Natural killer cell treated with Interleukin-12 subunit alpha and Interleukin-12 subunit beta and Interleukin-15 and Interleukin-18, amount 100 ng/mL, for 72 hours (primary cell): ENCODE measurements at regions not wholly inside any gene's neighbourhood (a gene's known extent, or its start where the extent isn't known, plus 50 kb on each side); places are given as distances from the start of the nearest gene placed in this dataset.

Source experiments
- ATAC-seq, 2 donors: fragments of 150-1000 bp; cut with Tn5 transposase in 1 of 2; sonication (Bioruptor Pico), chemical (Tn5 transposase) in 1 of 2; 2 replicates each; pipeline ENCODE4 v1.10.0; 2021
- DNase-seq: peaks from one replicate; pipeline ENCODE4 v3.0.0; 2022; ENCODE audit warnings: low spot score
- H3K27ac Mint-ChIP-seq, 2 donors: 1 replicate in 1 of 2; 2 replicates in 1 of 2; pipeline ENCODE4 v1.8.0; 2022; ENCODE audit warnings: mixed read lengths in 2 of 2, mild to moderate bottlenecking in 1 of 2, moderate library complexity in 1 of 2
- H3K27me3 Mint-ChIP-seq, 2 donors: 1 replicate in 1 of 2; 2 replicates in 1 of 2; pipeline ENCODE4 v1.8.0; 2022; ENCODE audit warnings: mixed read lengths in 2 of 2
- H3K36me3 Mint-ChIP-seq: one replicate; pipeline ENCODE4 v1.8.0; 2022; ENCODE audit warnings: mixed read lengths
- H3K4me1 Mint-ChIP-seq, 2 donors: 1 replicate in 1 of 2; 2 replicates in 1 of 2; pipeline ENCODE4 v1.8.0; 2022; ENCODE audit warnings: low read depth in 2 of 2, mixed read lengths in 2 of 2, mild to moderate bottlenecking in 1 of 2
- H3K4me3 Mint-ChIP-seq: one replicate; pipeline ENCODE4 v1.8.0; 2022; ENCODE audit warnings: mixed read lengths
- H3K9me3 Mint-ChIP-seq: 2 replicates; pipeline ENCODE4 v1.8.0; 2022; ENCODE audit warnings: mixed read lengths

DNA sequence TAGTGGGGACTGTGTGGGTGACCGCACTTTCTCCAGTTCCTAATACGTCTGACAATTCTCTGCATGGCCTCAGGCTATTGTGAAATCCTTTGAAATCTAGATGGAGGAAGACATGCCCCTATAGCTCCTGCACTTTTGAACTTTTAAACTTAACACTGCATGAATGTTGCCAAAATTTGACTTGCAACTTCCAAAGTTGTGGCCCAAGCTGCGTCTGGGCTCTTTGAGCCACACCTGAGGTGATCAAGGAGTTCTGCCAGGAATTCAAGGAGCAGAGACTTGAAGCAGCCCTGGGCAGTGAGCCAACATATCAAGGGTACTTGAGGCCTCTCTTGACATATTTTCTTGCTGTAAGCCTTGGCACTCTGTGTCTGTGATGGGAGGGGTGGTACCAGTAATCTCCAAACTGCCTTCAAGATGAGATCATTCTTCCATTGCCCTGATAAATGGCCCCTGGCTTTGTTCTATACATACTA lies 1336.1 kb upstream of the CDH9 start:
- Mint-ChIP-seq H3K9me3 (peaks cover 6% of the 10 kb centered on the region), H3K36me3 (peaks cover 8% of the 10 kb centered on the region), H3K4me1 (no peaks in the 10 kb centered on the region), H3K27me3 (no peaks in the 10 kb centered on the region), H3K4me3 (no peak overlapping the region), H3K27ac (no peak overlapping the region)
- no peak for DNase-seq
- ATAC-seq = no peak

DNA sequence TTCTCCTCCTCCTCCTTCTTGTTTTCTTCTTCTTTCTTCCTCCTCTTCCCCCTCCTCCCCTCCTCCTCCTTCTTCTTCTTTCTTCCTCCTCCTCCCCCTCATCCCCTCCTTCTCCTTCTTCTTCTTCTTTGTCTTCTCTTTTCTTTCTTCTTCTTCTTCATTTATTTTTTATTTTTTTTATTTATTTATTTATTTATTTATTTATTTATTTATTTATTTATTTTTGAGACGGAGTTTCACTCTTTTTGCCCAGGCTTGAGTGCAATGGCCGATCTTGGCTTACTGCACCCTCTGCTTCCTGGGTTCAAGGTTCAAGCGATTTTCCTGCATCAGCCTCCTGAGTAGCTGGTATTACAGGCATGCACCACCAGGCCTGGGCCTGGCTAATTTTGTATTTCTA lies 1332.5 kb upstream of the CDH9 start:
- ATAC-seq (no peak), DNase-seq (no peak)
- Mint-ChIP-seq H3K4me3 (no peak overlapping the region), H3K27me3 (no peaks in the 10 kb centered on the region), H3K4me1 (no peaks in the 10 kb centered on the region), H3K36me3 (peaks cover 10% of the 10 kb centered on the region), H3K27ac (no peak overlapping the region), H3K9me3 (peaks cover 13% of the 10 kb centered on the region)

DNA sequence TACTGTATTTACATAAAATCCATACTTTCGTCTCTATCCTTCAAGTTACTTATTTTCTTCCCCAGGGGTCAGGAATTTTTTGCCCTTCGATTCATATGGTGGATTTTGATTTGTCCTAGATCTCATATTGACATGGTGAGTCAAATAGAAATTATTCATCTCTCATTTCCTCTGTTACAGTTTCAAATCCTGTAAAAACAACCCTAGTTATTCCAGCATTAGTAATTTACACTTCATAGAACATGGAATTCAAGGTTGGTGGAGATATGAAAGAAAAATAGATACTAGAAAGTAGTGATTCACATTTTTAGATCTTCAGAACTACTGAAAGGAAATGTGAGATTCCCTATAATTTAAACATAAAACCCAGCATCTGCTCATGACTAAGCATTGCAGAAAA lies 1331.0 kb upstream of the CDH9 start:
- Mint-ChIP-seq H3K4me3 (no peak overlapping the region), H3K9me3 (peaks cover 19% of the 10 kb centered on the region), H3K36me3 (peaks cover 6% of the 10 kb centered on the region), H3K27me3 (no peaks in the 10 kb centered on the region), H3K4me1 (no peaks in the 10 kb centered on the region), H3K27ac (no peak overlapping the region)
- no peak for ATAC-seq
- no peak for DNase-seq

DNA sequence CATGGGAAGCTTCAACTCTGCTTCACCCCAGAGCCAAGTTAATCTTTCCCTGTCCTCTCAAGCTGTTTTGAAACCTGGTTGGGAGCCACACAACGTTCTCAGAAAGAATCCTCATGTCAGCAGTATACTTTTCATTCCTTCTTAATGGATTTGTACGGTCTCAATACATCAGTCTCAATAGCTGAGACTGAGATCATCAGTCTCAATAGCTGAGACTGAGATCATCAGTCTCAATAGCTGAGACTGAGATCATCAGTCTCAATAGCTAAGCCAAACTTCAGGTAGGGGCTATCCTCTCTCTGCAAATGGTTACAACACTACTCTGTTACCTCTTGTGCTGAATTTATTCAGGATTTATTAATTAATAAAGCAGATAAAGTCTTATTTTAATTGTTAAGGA lies 1317.4 kb upstream of the CDH9 start:
- Mint-ChIP-seq H3K27me3 (no peaks in the 10 kb centered on the region), H3K36me3 (peaks cover 11% of the 10 kb centered on the region), H3K4me1 (no peaks in the 10 kb centered on the region), H3K27ac (no peak overlapping the region), H3K9me3 (peaks cover 11% of the 10 kb centered on the region), H3K4me3 (no peak overlapping the region)
- no peak for DNase-seq
- ATAC-seq = no peak

DNA sequence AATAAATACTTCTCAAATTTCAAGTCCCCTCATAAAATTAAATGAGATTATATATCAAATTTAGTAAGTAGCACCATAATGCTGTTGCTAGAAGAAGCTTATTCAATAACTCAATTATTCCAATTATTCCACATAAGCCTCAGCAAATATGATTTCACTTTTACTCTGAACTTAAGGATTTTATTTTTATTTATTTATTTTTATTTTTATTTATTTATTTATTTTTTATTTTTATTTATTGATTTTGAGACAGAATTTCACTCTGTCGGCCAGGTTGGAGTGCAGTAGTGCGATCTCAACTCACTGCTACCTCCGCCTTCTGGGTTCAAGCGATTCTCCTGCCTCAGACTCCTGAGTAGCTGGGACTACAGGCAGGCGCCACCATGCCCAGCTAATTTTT lies 1308.3 kb upstream of the CDH9 start:
- DNase-seq (no peak), ATAC-seq (no peak)
- no peak overlapping the region for H3K4me3 Mint-ChIP-seq
- H3K9me3 Mint-ChIP-seq = peaks cover 14% of the 10 kb centered on the region
- peaks cover 17% of the 10 kb centered on the region for H3K36me3 Mint-ChIP-seq
- no peaks in the 10 kb centered on the region for H3K27me3 Mint-ChIP-seq
- no peak overlapping the region for H3K27ac Mint-ChIP-seq
- H3K4me1 Mint-ChIP-seq = no peaks in the 10 kb centered on the region

DNA sequence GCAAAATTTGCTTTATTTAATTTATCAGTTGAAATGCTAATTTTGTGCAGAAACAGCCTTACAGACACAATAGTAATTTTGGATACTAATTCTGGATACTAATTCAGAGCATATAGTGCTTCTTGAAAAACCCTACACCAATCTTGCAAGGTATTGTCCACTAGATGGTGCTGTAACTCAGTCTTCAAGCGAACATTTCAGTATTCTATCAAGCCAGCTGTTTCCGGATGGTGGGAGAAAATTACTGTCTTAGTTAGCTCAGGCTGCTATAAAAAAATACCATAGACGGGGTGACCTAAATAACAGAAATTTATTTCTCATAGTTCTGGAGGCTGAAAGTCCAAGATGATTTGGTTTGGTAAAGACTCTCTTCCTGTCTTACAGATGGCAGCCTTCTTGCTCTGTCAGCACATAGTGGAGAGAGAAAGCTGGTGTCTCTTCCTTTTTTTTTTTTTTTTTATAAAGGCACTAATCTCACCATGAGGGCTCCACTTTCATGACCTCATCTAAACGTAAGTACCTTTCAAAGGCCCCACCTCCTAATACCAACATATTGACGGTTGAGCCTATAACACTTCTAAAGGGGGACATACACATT lies 1306.5 kb upstream of the CDH9 start:
- no peak overlapping the region for H3K4me3 Mint-ChIP-seq
- no peak for ATAC-seq
- H3K9me3 Mint-ChIP-seq = peaks cover 14% of the 10 kb centered on the region
- H3K27me3 Mint-ChIP-seq = no peaks in the 10 kb centered on the region
- H3K4me1 Mint-ChIP-seq = no peaks in the 10 kb centered on the region
- no peak overlapping the region for H3K27ac Mint-ChIP-seq
- peaks cover 10% of the 10 kb centered on the region for H3K36me3 Mint-ChIP-seq
- no peak for DNase-seq

DNA sequence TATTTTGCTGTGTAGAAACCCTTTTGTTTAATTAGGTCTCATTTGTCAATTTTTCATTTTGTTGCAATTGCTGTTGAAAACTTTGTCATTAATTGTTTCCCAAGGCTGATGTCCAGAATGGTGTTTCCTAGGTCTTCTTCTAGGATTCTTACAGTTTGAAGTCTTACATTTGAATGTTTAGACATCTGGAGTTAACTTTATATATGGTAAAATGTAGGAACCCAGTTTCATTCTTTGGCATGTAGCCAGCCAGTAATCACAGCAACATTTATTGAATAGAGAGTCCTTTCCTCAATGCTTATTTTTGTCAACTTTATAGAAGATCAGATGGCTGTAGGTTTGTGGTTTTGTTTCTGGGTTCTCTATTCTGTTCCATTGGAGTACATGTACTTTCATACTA lies 1290.8 kb upstream of the CDH9 start:
- peaks cover 10% of the 10 kb centered on the region for H3K9me3 Mint-ChIP-seq
- H3K4me3 Mint-ChIP-seq = no peak overlapping the region
- no peaks in the 10 kb centered on the region for H3K4me1 Mint-ChIP-seq
- H3K27me3 Mint-ChIP-seq = no peaks in the 10 kb centered on the region
- no peak for ATAC-seq
- H3K36me3 Mint-ChIP-seq = peaks cover 19% of the 10 kb centered on the region
- H3K27ac Mint-ChIP-seq = no peak overlapping the region
- DNase-seq = no peak

DNA sequence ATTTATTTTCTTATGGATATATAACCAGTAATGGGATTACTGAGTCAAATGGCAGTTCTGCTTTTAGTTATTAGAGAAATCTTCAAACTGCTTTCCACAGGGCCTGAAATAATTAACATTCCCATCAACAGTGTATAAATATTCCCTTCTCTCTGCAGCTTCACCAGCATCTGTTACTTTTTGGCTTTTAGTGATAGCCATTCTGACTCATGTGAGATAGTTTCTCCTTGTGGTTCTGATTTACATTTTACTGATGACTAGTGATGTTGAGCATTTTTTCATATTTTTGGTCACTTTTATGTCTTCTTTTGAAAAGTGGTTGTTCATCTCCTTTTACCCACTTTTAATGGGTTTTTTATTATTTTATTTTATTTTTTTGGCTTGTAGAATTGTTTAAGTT lies 1290.3 kb upstream of the CDH9 start:
- Mint-ChIP-seq H3K27ac (no peak overlapping the region), H3K27me3 (no peaks in the 10 kb centered on the region), H3K4me1 (no peaks in the 10 kb centered on the region), H3K4me3 (no peak overlapping the region), H3K9me3 (peaks cover 11% of the 10 kb centered on the region), H3K36me3 (peaks cover 19% of the 10 kb centered on the region)
- no peak for DNase-seq
- no peak for ATAC-seq

DNA sequence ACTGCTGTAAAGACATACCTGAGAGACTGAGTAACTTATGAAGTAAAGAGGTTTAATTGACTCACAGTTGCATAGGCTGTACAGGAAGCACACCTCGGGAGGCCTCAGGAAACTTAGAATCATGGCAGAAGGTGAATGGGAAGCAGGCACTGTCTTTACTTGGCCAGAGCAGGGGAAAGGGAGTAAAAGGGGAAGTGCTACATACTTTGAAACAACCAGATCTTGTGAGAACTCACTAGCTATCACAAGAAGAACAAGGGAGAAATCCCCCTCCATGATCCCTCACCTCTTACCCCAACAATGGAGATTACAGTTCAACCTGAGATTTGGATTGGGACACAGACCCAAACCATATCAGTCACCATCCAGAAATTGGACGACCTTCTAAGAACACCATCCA lies 1285.8 kb upstream of the CDH9 start:
- peaks cover 3% of the 10 kb centered on the region for H3K36me3 Mint-ChIP-seq
- no peaks in the 10 kb centered on the region for H3K27me3 Mint-ChIP-seq
- no peaks in the 10 kb centered on the region for H3K4me1 Mint-ChIP-seq
- no peak overlapping the region for H3K27ac Mint-ChIP-seq
- DNase-seq (no peak), ATAC-seq (no peak)
- no peak overlapping the region for H3K4me3 Mint-ChIP-seq
- H3K9me3 Mint-ChIP-seq = peaks cover 3% of the 10 kb centered on the region

DNA sequence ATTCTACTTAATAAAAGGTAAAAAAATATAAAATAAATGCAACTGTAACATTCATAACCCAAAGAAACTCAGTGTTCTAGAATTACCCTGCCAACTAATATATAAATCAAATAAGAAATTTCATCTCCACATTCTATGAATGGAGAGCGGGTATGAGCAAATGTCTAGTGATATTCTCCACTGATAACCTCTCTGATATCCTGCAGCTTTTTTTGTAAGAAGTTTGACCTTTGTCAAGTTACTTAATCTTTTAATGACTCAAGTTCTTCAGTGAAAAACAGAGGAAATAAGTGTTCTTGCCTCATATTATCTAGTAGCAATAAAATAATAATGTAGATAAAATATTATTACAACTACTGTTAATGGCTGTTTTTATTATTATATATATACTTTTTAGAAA lies 1275.6 kb upstream of the CDH9 start:
- Mint-ChIP-seq H3K36me3 (no peaks in the 10 kb centered on the region), H3K4me1 (no peaks in the 10 kb centered on the region), H3K27me3 (no peaks in the 10 kb centered on the region), H3K9me3 (peaks cover 10% of the 10 kb centered on the region), H3K27ac (no peak overlapping the region), H3K4me3 (no peak overlapping the region)
- DNase-seq (no peak), ATAC-seq (no peak)

DNA sequence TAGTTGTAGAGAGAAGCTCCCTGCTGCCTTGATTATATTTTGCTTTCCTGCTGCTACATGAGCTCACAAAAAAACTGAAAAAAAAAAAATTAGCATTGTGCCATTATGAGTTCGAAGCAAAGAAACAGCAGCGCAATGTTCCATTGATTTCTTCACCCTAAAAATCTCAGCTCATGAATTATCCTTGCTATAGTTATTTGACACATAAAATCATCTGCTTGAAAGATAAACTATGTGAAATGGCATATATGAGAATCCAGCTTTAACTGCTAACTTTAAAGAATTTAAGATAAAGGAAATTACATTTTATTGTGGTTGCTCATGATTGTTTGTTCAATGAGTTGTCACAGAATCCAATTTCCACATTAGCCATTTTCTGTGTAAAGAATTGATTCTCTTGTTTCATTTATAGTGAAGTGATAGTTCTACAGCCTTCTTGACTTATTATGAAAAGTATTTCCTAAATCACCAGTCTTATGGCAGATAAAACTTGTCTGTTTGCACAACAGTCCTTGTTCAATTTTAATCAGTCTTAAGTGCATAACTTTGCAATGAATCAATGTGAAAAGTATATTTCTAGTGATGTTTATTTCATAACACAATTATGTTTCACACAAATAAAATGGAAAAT lies 1275.0 kb upstream of the CDH9 start:
- no peaks in the 10 kb centered on the region for H3K27me3 Mint-ChIP-seq
- no peaks in the 10 kb centered on the region for H3K36me3 Mint-ChIP-seq
- no peak for ATAC-seq
- no peak for DNase-seq
- no peak overlapping the region for H3K27ac Mint-ChIP-seq
- no peak overlapping the region for H3K4me3 Mint-ChIP-seq
- H3K4me1 Mint-ChIP-seq = no peaks in the 10 kb centered on the region
- H3K9me3 Mint-ChIP-seq = peaks cover 10% of the 10 kb centered on the region

DNA sequence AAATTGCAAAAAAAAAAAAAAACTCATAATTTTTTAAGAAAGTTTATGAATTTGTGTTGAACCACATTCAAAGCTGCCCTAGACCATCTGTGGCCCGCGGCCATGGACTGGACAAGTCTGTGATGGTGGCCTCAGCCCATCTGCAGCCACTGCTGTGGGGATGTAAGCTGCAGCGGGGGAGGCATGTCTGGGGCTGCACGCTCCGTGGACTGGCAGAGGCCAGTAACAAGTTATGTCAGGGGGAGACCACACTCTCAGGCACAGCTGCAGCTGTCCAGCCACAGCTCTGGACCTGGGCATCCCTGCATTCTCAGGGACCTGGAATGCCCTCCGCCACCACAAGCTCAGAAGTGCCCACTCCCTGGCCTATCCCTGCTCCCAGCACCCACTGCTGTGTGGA lies 1272.3 kb upstream of the CDH9 start:
- Mint-ChIP-seq H3K36me3 (no peaks in the 10 kb centered on the region), H3K27ac (no peak overlapping the region), H3K9me3 (peaks cover 13% of the 10 kb centered on the region), H3K27me3 (no peaks in the 10 kb centered on the region), H3K4me1 (no peaks in the 10 kb centered on the region), H3K4me3 (no peak overlapping the region)
- DNase-seq (no peak), ATAC-seq (no peak)

DNA sequence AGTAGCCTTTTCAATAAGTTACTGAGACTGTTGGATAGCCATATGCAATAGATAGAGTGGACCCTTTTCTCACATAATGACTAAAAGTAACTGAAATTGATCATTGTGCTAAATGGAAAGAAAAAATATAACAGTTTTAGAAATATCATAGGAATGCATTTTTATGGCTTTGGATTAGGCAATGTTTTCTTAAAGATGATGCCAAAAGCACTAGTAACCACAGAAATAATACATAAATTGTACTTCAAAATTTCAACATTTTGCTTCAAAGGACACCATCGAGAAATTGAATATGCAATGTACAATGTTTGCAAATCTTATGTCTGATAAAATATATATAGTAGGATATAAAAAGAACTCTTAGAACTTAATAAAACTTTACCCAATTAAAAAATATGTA lies 1267.5 kb upstream of the CDH9 start:
- no peak overlapping the region for H3K4me3 Mint-ChIP-seq
- no peak overlapping the region for H3K27ac Mint-ChIP-seq
- no peak for DNase-seq

DNA sequence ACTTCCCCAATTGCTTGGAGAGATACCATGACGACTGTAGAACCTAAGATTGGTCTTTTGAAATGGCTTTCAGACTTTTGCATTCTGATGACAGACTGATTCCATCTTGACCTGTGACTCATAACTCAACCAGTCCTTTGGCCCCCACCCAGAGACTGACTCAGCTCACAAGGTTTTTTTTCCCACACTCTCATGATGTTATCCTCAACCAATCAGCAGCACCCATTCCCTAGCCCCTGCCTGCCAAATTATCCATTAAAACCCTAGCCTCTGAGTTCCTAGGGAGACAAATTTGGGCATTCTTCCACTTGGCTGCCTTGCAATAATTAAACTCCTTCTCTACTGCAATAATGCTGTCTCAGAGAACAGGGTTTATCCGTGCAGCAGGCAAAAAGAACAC lies 1263.3 kb upstream of the CDH9 start:
- ATAC-seq = no peak
- no peak overlapping the region for H3K4me3 Mint-ChIP-seq
- DNase-seq = no peak
- H3K27me3 Mint-ChIP-seq = no peaks in the 10 kb centered on the region
- no peaks in the 10 kb centered on the region for H3K4me1 Mint-ChIP-seq
- no peaks in the 10 kb centered on the region for H3K36me3 Mint-ChIP-seq
- H3K9me3 Mint-ChIP-seq = peaks cover 2% of the 10 kb centered on the region
- no peak overlapping the region for H3K27ac Mint-ChIP-seq

More for the DNA sequence above, 1267.5 kb upstream of the CDH9 start:
- Mint-ChIP-seq H3K9me3 (peaks cover 8% of the 10 kb centered on the region), H3K27me3 (no peaks in the 10 kb centered on the region), H3K36me3 (no peaks in the 10 kb centered on the region), H3K4me1 (no peaks in the 10 kb centered on the region)
- no peak for ATAC-seq
